NCI-H2227 treated with DMSO at 0.1 percent for 48 hours (cell line): ENCODE measurements at regions not wholly inside any gene's neighbourhood (a gene's known extent, or its start where the extent isn't known, plus 50 kb on each side); places are given as distances from the start of the nearest gene placed in this dataset.
A peak's percentile ranks its signal among the peaks of the same experiment; 100 is the strongest.
"Not testable (repeated sequence)": the region's sequence is repeated elsewhere in the genome, so short reads cannot be mapped to it uniquely, and the experiment has no call there.

Experiments used
- DNase-seq: peaks from one replicate; lab custom pipeline; 2025; lab: John Stamatoyannopoulos, UW

DNA sequence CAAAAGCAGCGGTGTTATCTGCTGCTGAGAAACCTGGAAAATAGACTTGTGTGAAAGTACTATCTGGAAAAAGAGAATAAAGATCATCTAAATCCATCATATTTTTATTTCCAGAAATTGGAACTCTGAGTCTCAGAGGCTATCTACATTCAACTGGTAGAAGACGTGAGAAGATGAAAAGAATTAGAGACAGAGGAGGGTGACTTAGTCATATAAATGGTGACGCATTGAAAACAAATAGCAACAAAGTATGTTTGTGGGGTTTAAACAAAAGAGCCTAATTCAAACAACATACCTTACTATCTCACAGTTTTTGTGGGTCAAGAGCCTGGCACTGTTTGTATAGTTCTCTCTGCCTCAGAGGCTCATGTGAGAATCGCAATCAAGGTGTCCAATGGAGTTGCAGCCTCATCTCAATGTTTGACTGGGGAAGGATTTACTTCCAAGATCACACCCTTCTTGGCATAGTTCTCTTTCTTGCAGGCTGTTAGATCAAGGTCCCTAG lies 757.1 kb upstream of the SLC35B3 start:
- DNase-seq: no peak

- no peak for DNase-seq
Measured at GRCh38 chr6:9186148-9186547, 750.8 kb upstream of the SLC35B3 start.

DNA sequence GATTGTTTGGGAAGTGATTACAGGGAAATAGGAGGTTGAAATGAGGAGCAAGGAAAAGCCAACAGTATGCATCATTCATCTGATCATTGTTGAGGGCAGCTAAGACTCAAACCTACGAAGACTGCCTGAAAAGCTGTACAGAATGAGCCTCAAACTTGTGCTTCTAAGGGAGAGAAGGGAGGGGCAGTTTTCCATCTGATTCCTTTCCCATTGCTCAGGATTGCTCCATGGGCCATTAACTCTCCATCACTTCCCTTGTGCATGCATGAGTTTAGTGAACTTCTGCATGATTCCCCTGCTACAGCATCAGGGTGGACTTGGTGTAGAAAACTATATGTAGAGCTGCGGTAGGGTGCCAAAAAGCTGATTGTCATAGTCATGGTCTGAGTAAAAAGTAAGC lies 742.7 kb upstream of the SLC35B3 start:
- DNase-seq: no peak

GRCh38 chr6:9173229-9173628 lies 737.9 kb upstream of the SLC35B3 start:
- no peak for DNase-seq

GRCh38 chr6:9172096-9172495 lies 736.8 kb upstream of the SLC35B3 start:
- no peak for DNase-seq

DNA sequence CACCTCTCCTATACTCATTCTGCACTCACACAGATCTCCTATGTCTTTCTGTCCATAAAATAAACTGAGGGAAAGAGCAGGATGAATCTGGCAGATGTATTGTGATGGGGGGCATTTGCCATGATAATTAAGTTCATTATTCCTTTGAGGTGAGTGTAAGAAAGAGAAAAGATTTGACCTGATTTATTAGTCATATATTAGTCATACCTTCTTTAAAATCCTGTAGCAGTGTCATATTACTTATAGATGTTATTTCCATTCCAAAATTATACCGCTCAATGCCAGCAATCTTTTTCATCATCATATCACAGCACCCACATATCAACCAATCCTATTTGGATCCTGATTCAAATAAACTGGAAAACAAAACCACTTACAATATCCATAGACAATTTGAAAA lies 733.3 kb upstream of the SLC35B3 start:
- no peak for DNase-seq

DNA sequence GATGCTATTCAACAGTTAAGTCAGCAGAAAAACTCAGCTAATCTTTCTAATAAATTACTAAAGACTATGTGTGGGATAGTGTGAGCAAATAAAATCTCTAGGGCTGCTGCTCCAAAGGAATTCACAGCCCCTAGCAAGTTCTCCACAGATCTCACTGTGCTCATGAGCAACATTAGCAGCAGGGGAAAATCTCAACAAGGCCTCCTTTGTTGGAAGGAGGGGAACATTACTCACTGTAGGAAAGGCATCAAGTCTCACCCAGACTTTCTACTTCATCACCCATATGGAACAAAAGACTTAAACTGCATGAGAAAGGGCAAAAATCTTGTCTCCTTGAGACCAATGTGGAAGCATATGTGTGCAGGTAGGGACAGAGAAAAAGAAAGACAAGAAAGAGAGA lies 726.4 kb upstream of the SLC35B3 start:
- DNase-seq: no peak

- DNase-seq: no peak
Measured at GRCh38 chr6:9159051-9159450, 723.7 kb upstream of the SLC35B3 start.

- no peak for DNase-seq
Measured at GRCh38 chr6:9155836-9156235, 720.5 kb upstream of the SLC35B3 start.

- no peak for DNase-seq
Measured at GRCh38 chr6:9143140-9143539, 707.8 kb upstream of the SLC35B3 start.

DNA sequence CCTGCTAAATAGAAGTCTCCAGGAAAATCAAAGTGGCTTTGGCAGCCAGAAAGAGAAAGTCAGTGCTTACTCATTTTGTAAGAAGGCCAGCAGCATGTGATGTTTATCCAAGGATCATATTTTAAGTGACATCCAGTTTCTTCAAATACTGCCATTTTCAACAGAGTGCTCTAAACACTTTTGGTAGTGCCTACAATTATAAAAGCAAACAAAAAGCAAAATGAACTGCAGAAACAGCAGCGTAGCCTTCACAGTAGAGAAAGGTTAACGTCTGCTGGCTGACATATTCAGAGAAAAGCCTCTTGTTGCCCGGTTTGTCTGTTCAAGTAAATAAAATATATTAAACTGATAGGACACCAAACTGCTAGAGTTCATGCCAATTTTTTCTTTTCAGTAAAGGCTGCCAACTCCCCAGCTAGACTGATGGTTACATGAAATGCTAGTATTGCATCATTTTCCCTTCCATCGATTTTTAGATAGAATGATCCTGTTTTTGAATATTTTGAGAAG lies 705.7 kb upstream of the SLC35B3 start:
- peak; percentile 57 for DNase-seq

DNA sequence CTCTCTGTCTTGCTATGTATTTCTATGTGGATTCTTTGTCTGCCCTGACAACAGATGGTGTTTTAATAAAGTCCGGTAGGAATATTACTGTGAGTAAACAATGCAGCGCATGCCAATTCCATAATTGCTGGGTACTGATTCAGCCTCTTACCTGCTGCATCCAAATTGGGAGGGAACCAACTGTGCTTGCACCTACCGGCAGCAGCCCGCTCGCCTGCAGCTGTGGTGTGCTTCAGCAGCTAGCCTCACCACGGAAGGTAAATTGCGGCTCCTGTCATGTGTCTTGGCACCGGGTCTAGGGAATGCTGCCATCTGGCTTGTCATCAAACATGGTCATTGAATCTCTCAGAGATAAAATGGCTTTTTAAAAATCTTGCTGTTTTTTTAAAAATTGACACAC lies 704.8 kb upstream of the SLC35B3 start:
- DNase-seq: peak; percentile 51

DNA sequence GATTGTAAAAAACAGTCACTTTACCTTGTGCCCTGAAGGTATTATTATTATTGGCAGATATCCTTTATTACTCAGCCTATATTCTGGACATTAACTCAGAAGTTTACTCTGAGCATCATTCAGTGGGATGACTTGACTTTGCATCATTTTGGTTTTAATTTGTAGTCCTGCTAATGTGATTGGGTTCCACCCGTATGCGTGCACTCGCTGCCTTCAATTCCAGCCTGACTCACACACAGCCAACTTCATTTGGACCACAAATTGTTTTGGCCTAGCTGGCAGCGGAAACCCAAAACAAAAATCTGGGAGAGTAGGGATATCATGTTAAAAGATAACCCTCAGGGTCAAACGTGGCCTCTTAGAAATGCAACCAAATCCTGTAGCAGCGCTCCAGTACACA lies 704.4 kb upstream of the SLC35B3 start:
- DNase-seq: no peak

GRCh38 chr6:9138936-9139335 lies 703.6 kb upstream of the SLC35B3 start:
- DNase-seq: peak; percentile 41

GRCh38 chr6:9136141-9136822 lies 700.9 kb upstream of the SLC35B3 start:
- no peak for DNase-seq

DNA sequence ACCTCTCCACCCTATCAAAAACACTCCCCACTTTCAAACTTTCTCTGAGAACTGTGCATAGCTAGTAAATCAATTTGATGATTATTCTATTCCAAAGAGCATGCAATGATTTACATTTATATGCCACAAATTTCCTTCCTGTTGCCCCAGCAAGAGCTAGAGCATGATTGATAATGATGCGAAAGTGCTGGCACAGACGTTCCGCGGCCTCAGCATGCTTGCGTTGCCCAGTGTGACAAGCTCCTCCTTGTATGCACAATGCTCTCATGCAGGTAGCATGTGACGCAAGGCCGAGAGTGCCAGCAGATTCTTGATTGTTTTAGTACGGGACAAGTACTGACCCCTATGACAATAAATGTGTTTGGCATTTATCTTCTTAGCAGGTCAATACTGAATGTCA lies 696.3 kb upstream of the SLC35B3 start:
- DNase-seq: peak; percentile 43

- no peak for DNase-seq
Measured at GRCh38 chr6:9131201-9131600, 695.9 kb upstream of the SLC35B3 start.

DNA sequence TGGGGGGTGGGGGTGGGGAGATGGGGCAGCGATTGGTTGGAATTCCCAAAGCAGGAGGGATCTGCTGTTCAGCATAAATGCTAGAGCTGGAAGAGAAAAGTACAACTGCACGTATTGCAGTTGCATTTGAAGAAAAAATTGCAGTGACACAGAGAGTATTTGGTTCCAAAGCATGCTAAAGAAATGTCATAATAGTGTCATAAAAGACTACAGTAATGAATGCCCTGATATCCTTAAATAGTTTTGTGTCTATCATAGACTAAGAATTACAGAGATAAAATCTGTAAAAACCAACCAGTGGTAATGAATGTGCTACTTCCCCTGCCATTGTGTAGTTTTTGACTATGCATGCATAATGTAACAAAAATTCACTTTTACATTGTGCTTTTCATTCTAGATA lies 693.6 kb upstream of the SLC35B3 start:
- DNase-seq: no peak

GRCh38 chr6:9126878-9127560 lies 691.7 kb upstream of the SLC35B3 start:
- DNase-seq: no peak

DNA sequence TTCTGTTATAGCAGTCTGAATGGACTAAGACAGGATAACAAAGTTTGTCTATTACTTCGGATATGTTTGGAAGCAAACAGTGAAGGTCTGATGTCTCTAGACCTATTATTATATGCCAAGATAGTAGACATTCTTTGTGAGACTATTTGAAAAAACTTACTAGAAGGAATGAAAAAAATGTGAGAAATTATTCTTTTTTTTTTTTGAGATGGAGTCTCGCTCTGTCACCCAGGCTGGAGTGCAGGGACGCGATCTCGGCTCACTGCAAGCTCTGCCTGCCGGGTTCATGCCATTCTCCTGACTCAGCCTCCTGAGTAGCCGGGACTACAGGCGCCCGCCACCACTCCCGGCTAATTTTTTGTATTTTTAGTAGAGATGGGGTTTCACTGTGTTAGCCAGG lies 690.7 kb upstream of the SLC35B3 start:
- not testable (repeated sequence) for DNase-seq

GRCh38 chr6:9121549-9121948 lies 686.2 kb upstream of the SLC35B3 start:
- DNase-seq: no peak

- DNase-seq: no peak
Measured at GRCh38 chr6:9116026-9116425, 680.7 kb upstream of the SLC35B3 start.

- no peak for DNase-seq
Measured at GRCh38 chr6:9112544-9112943, 677.2 kb upstream of the SLC35B3 start.
